ENCODE measurements at regions not wholly inside any gene's neighbourhood (a gene's known extent, or its start where the extent isn't known, plus 50 kb on each side); places are given as distances from the start of the nearest gene placed in this dataset.

DNA sequence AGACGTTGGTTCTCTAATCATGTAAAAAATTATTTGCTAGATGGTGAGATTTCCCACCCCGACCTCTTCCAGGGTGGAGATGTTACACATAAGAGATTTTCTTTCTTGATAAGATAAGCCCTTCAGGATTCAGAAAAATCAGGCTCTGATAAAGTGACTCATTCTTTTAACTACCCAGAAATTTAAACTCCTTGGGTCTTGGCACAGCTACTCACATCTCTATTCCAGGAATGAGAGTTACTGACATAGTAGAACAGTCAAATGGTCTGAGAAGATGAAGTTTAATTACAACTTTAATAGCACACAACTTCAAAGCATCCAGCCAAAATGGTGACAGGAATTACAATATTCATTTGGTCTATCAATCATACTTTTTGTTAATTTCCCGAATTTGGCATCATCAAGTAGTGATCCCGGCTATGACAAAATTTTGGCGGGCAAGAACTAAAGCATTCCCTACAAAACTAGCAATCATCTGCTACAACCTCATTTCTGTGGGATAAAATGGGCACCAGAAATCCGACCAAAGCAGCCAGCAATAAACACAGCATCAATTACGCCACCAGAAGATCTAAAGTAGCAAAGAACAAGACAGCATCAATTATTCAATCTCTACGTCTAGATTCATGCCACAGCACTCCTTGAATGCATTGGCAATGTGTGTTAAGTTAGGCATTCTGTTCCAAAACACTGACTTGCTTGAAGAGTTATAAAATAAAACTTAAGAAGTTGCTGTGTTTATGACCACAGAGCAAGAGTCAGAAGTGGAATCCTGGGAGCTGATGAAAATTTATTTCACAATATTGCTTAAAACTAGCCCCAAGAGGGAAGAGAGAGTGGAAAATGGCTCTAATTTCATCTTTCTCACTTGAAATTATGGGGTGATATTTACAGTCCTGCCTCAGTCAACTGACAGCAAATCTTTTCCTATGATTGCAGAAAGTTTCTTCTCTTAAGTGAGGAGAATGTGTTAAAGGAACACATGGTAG is 565.7 kb upstream of the ANKRD30A start:
- Histone ChIP-seq H3K4me3 (ENCODE audit: low read length in 2 of 2) (no peak overlapping the region), H3K36me3 (ENCODE audit: control insufficient read depth in 2 of 2, insufficient read depth in 2 of 2, low read length in 2 of 2) (no peaks in the 10 kb centered on the region), H3K4me1 (ENCODE audit: control insufficient read depth in 2 of 2, insufficient read depth in 2 of 2, low read length in 2 of 2) (no peaks in the 10 kb centered on the region), H3K27me3 (ENCODE audit: control insufficient read depth in 2 of 2, insufficient read depth in 2 of 2, low read length in 2 of 2) (no peaks in the 10 kb centered on the region), H3K9ac (ENCODE audit: low read depth in 1 of 2, low read length in 2 of 2) (no peak overlapping the region), H3K27ac (ENCODE audit: low read depth in 2 of 2, low read length in 2 of 2) (no peak overlapping the region), H3K9me3 (ENCODE audit: control insufficient read depth in 2 of 2, low read length in 2 of 2) (peaks cover 0 to under 1% of the 10 kb centered on the region in 2 donors)

DNA sequence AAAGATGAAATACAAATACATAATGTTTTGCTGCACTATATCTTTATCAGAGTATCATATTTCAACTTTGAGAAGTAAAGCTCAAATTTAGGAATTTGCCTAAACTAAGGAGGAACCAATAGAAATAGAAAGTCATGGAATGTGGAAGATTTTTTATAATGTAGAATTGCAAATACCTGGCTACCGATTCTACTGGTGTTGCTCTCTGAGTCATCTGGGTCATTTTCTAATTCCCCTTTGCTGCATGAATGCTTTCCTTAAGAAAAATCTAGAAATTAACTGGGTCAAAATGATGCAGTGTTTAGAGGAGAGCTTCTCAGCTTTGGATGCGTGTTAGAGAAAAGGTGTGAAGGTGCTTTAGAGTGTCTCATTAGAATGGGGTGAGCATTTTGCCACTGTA is 568.9 kb upstream of the ANKRD30A start:
- no peak overlapping the region for H3K9ac ChIP-seq (ENCODE audit: low read depth in 1 of 2, low read length in 2 of 2)
- no peaks in the 10 kb centered on the region for H3K4me1 ChIP-seq (ENCODE audit: control insufficient read depth in 2 of 2, insufficient read depth in 2 of 2, low read length in 2 of 2)
- H3K27me3 ChIP-seq (ENCODE audit: control insufficient read depth in 2 of 2, insufficient read depth in 2 of 2, low read length in 2 of 2), result no peaks in the 10 kb centered on the region
- no peak overlapping the region for H3K4me3 ChIP-seq (ENCODE audit: low read length in 2 of 2)
- no peak overlapping the region for H3K27ac ChIP-seq (ENCODE audit: low read depth in 2 of 2, low read length in 2 of 2)
- H3K36me3 ChIP-seq (ENCODE audit: control insufficient read depth in 2 of 2, insufficient read depth in 2 of 2, low read length in 2 of 2), result no peaks in the 10 kb centered on the region
- H3K9me3 ChIP-seq (ENCODE audit: control insufficient read depth in 2 of 2, low read length in 2 of 2), result peaks cover 0 to 4% of the 10 kb centered on the region in 2 donors

DNA sequence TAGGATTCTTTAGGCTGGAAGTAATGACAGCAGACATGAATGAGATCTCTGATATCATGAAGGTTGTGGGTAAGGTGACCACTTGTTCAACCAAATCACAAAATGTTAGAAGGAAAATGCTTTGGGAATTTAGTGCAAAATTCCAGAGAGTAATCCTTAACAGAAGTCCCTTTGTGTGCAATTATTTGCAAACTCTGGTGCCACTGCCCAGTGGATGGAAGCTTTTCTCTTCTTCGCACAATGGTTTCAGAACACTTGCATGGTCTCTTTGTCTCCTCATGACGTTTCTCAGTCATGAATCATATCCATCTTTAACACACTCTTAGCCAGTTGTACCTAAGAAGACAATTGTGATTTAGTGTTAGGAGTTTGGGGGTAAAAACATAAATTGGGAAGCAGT is 570.4 kb upstream of the ANKRD30A start:
- H3K9me3 ChIP-seq (ENCODE audit: control insufficient read depth in 2 of 2, low read length in 2 of 2), result peaks cover 0 to 4% of the 10 kb centered on the region in 2 donors
- H3K27me3 ChIP-seq (ENCODE audit: control insufficient read depth in 2 of 2, insufficient read depth in 2 of 2, low read length in 2 of 2), result no peaks in the 10 kb centered on the region
- H3K4me1 ChIP-seq (ENCODE audit: control insufficient read depth in 2 of 2, insufficient read depth in 2 of 2, low read length in 2 of 2), result no peaks in the 10 kb centered on the region
- H3K9ac ChIP-seq (ENCODE audit: low read depth in 1 of 2, low read length in 2 of 2), result no peak overlapping the region
- no peak overlapping the region for H3K27ac ChIP-seq (ENCODE audit: low read depth in 2 of 2, low read length in 2 of 2)
- no peak overlapping the region for H3K4me3 ChIP-seq (ENCODE audit: low read length in 2 of 2)
- no peaks in the 10 kb centered on the region for H3K36me3 ChIP-seq (ENCODE audit: control insufficient read depth in 2 of 2, insufficient read depth in 2 of 2, low read length in 2 of 2)

DNA sequence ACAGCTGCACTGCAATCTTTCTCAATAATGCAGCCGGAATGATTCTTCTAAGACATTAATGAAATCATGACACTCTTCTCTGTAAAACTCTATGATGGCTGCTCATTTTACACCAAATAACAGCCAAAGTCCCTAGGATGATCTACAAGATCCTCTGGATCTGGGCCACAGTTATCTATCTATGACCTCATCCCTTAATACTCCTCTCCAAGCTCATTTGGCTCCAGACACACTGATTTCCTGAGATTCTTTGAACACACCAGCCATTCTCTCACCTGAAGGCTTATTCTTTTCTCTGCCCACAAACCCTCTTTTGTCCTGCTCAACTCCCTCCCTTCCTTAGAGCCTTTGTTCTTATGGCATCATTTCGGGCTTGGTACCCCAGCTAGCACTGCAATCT is 577.4 kb upstream of the ANKRD30A start:
- Histone ChIP-seq H3K9me3 (ENCODE audit: control insufficient read depth in 2 of 2, low read length in 2 of 2) (no peaks in the 10 kb centered on the region), H3K9ac (ENCODE audit: low read depth in 1 of 2, low read length in 2 of 2) (no peak overlapping the region), H3K4me1 (ENCODE audit: control insufficient read depth in 2 of 2, insufficient read depth in 2 of 2, low read length in 2 of 2) (no peaks in the 10 kb centered on the region), H3K27me3 (ENCODE audit: control insufficient read depth in 2 of 2, insufficient read depth in 2 of 2, low read length in 2 of 2) (no peaks in the 10 kb centered on the region), H3K36me3 (ENCODE audit: control insufficient read depth in 2 of 2, insufficient read depth in 2 of 2, low read length in 2 of 2) (no peaks in the 10 kb centered on the region), H3K27ac (ENCODE audit: low read depth in 2 of 2, low read length in 2 of 2) (no peak overlapping the region), H3K4me3 (ENCODE audit: low read length in 2 of 2) (no peak overlapping the region)

DNA sequence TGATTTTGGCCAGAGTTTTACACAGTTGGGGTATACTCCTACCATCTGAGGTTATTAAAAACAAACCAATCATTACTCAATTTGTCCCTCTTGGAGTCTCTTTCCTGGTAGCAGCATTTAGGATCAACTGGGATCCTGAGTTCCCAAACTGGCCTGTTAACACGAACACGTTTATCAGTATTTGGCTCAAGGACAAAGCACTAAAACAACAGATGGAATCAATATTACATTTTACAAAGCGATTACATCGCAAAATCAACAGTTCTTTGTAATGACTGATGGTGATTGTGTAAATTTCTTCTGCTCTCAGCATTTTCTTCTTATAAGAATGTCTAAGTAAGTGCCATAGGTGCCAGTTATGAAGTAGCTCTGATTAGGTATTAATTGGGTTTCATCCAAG is 582.9 kb upstream of the ANKRD30A start:
- Histone ChIP-seq H3K4me1 (ENCODE audit: control insufficient read depth in 2 of 2, insufficient read depth in 2 of 2, low read length in 2 of 2) (no peaks in the 10 kb centered on the region), H3K9ac (ENCODE audit: low read depth in 1 of 2, low read length in 2 of 2) (no peak overlapping the region), H3K4me3 (ENCODE audit: low read length in 2 of 2) (no peak overlapping the region), H3K27me3 (ENCODE audit: control insufficient read depth in 2 of 2, insufficient read depth in 2 of 2, low read length in 2 of 2) (no peaks in the 10 kb centered on the region), H3K36me3 (ENCODE audit: control insufficient read depth in 2 of 2, insufficient read depth in 2 of 2, low read length in 2 of 2) (no peaks in the 10 kb centered on the region), H3K27ac (ENCODE audit: low read depth in 2 of 2, low read length in 2 of 2) (no peak overlapping the region), H3K9me3 (ENCODE audit: control insufficient read depth in 2 of 2, low read length in 2 of 2) (no peaks in the 10 kb centered on the region)

DNA sequence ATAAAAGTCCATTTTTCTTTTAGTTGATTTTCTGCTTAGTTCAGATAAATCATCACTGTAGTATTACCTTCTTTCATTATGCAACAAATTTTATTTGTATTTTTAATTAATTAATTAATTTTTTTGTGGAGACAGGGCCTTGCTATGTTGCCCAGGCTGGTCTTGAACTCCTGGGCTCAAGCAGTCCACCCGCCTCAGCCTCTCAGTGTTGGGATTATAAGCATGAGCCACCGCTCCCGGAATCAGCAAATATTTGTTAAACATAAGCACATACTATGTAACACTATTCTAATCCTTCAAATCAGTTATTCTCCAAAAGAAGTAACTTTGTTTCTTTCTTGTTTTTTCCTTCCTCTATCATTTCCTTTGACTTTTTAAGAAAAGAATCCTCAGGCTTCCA is 584.8 kb upstream of the ANKRD30A start:
- H3K36me3 ChIP-seq (ENCODE audit: control insufficient read depth in 2 of 2, insufficient read depth in 2 of 2, low read length in 2 of 2), result no peaks in the 10 kb centered on the region
- H3K9ac ChIP-seq (ENCODE audit: low read depth in 1 of 2, low read length in 2 of 2), result no peak overlapping the region
- no peak overlapping the region for H3K27ac ChIP-seq (ENCODE audit: low read depth in 2 of 2, low read length in 2 of 2)
- H3K4me1 ChIP-seq (ENCODE audit: control insufficient read depth in 2 of 2, insufficient read depth in 2 of 2, low read length in 2 of 2), result no peaks in the 10 kb centered on the region
- no peaks in the 10 kb centered on the region for H3K27me3 ChIP-seq (ENCODE audit: control insufficient read depth in 2 of 2, insufficient read depth in 2 of 2, low read length in 2 of 2)
- no peaks in the 10 kb centered on the region for H3K9me3 ChIP-seq (ENCODE audit: control insufficient read depth in 2 of 2, low read length in 2 of 2)
- H3K4me3 ChIP-seq (ENCODE audit: low read length in 2 of 2), result no peak overlapping the region

DNA sequence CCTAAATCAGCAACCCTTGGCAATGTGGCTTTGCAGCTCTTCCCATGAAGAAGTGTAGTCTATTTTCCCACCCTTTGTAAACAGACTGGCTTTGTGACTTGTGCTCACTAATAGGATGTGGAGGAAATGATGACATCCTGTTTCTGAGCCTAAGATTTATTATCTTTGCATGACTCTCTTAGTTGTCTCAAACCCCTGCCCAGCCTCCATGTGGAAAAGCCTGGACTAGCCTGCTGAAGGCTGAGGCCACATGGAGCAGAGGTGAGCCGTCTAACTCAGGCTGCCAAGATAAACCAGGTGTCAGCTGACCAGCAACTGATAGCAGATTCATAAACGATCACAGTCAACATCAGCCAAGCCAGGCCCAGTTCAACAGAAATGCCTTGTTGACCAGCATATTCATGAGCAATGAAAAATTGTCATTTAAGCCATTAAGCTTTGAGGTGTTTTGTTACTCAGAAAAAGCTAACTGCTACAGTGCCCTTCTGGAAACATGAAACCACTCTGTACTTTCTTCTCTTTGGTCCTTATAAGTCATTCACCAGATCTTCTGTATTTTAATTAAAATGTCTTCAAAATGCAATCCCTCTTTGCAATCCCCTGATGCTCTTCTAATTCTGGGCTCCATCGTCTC is 586.3 kb upstream of the ANKRD30A start:
- H3K27me3 ChIP-seq (ENCODE audit: control insufficient read depth in 2 of 2, insufficient read depth in 2 of 2, low read length in 2 of 2), result no peaks in the 10 kb centered on the region
- H3K4me3 ChIP-seq (ENCODE audit: low read length in 2 of 2), result no peak overlapping the region
- H3K4me1 ChIP-seq (ENCODE audit: control insufficient read depth in 2 of 2, insufficient read depth in 2 of 2, low read length in 2 of 2), result no peaks in the 10 kb centered on the region
- H3K9ac ChIP-seq (ENCODE audit: low read depth in 1 of 2, low read length in 2 of 2), result no peak overlapping the region
- H3K27ac ChIP-seq (ENCODE audit: low read depth in 2 of 2, low read length in 2 of 2), result no peak overlapping the region
- H3K36me3 ChIP-seq (ENCODE audit: control insufficient read depth in 2 of 2, insufficient read depth in 2 of 2, low read length in 2 of 2), result no peaks in the 10 kb centered on the region
- H3K9me3 ChIP-seq (ENCODE audit: control insufficient read depth in 2 of 2, low read length in 2 of 2), result no peaks in the 10 kb centered on the region

DNA sequence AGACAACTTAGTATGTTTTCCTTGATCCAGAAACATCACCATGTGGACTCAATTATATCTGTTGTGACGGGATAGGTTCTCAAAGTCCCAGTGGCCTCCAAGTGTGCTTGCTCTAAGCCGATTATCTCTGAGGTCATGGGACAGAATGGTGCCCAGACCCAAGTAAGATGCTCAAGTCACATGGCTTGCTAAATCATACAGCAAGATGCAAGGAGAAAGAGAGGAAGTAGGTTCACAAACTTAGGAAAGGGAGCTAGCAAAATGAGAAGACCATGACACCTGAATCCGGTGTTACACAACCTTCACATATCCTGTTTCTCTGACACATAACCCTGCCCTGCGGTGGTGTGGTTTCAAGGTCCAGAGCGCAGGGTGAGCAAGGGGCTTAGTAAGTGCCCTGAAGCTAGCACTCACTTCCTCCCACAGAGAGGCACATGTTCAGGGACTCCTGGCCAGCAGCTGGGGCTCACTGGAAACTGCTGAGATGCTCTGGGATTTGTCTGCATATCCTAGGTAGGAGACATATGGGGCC is 590.9 kb upstream of the ANKRD30A start:
- no peak overlapping the region for H3K27ac ChIP-seq (ENCODE audit: low read depth in 2 of 2, low read length in 2 of 2)
- H3K4me1 ChIP-seq (ENCODE audit: control insufficient read depth in 2 of 2, insufficient read depth in 2 of 2, low read length in 2 of 2), result no peaks in the 10 kb centered on the region
- peaks cover 0 to 4% of the 10 kb centered on the region in 2 donors for H3K9me3 ChIP-seq (ENCODE audit: control insufficient read depth in 2 of 2, low read length in 2 of 2)
- no peak overlapping the region for H3K9ac ChIP-seq (ENCODE audit: low read depth in 1 of 2, low read length in 2 of 2)
- no peak overlapping the region for H3K4me3 ChIP-seq (ENCODE audit: low read length in 2 of 2)
- H3K27me3 ChIP-seq (ENCODE audit: control insufficient read depth in 2 of 2, insufficient read depth in 2 of 2, low read length in 2 of 2), result no peaks in the 10 kb centered on the region
- H3K36me3 ChIP-seq (ENCODE audit: control insufficient read depth in 2 of 2, insufficient read depth in 2 of 2, low read length in 2 of 2), result no peaks in the 10 kb centered on the region

DNA sequence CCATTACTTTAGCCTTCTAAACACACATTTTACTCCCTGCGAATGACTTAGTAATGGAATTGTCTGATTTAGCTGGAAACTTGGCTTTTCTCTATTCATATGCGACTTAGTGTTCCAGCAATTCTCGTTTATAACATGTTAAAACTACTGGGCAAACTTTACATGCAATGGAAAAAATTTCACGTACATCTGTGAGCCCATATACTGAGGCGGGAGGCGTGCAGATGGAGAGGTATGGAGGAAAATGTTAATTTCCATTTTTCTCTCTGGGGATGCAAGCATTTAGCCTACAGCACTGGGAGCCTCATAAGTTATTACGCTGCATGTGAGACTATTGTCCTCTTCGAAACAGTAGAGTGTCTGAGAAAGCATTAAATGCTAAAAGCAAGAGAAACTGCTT is 591.5 kb upstream of the ANKRD30A start:
- Histone ChIP-seq H3K4me3 (ENCODE audit: low read length in 2 of 2) (no peak overlapping the region), H3K9me3 (ENCODE audit: control insufficient read depth in 2 of 2, low read length in 2 of 2) (peaks cover 0 to 4% of the 10 kb centered on the region in 2 donors), H3K27me3 (ENCODE audit: control insufficient read depth in 2 of 2, insufficient read depth in 2 of 2, low read length in 2 of 2) (no peaks in the 10 kb centered on the region), H3K4me1 (ENCODE audit: control insufficient read depth in 2 of 2, insufficient read depth in 2 of 2, low read length in 2 of 2) (no peaks in the 10 kb centered on the region), H3K9ac (ENCODE audit: low read depth in 1 of 2, low read length in 2 of 2) (no peak overlapping the region), H3K27ac (ENCODE audit: low read depth in 2 of 2, low read length in 2 of 2) (no peak overlapping the region), H3K36me3 (ENCODE audit: control insufficient read depth in 2 of 2, insufficient read depth in 2 of 2, low read length in 2 of 2) (no peaks in the 10 kb centered on the region)

DNA sequence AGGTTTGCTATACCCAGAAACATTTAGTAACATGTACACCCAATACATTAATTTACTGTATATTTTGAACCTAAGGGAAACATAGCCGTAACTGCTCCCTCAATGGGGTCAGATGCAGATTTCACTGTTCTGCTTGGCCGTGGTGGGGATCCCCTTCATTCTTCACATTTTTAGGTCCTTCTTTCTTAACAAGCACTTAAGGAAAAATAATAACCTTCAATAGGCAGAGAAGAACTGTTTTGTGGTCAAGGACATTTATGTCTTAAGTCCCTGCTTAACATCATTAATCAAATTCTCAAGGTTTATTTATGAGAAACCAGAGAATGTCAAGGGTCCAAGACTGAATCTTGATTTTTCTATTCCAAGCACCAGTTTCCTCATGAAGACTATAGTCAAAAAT is 592.1 kb upstream of the ANKRD30A start:
- H3K9me3 ChIP-seq (ENCODE audit: control insufficient read depth in 2 of 2, low read length in 2 of 2), result peaks cover 0 to 4% of the 10 kb centered on the region in 2 donors
- no peak overlapping the region for H3K4me3 ChIP-seq (ENCODE audit: low read length in 2 of 2)
- H3K4me1 ChIP-seq (ENCODE audit: control insufficient read depth in 2 of 2, insufficient read depth in 2 of 2, low read length in 2 of 2), result no peaks in the 10 kb centered on the region
- no peaks in the 10 kb centered on the region for H3K27me3 ChIP-seq (ENCODE audit: control insufficient read depth in 2 of 2, insufficient read depth in 2 of 2, low read length in 2 of 2)
- no peak overlapping the region for H3K27ac ChIP-seq (ENCODE audit: low read depth in 2 of 2, low read length in 2 of 2)
- H3K9ac ChIP-seq (ENCODE audit: low read depth in 1 of 2, low read length in 2 of 2), result no peak overlapping the region
- no peaks in the 10 kb centered on the region for H3K36me3 ChIP-seq (ENCODE audit: control insufficient read depth in 2 of 2, insufficient read depth in 2 of 2, low read length in 2 of 2)
